B cell (primary cell): ENCODE measurements at regions not wholly inside any gene's neighbourhood (a gene's known extent, or its start where the extent isn't known, plus 50 kb on each side); places are given as distances from the start of the nearest gene placed in this dataset.

ENCODE experiments used
- ATAC-seq: fragments of 200-7000 bp; cut with Tn5 transposase; one replicate; pipeline ENCODE4 v1.10.0; 2021; ENCODE audit warnings: low read depth, mild to moderate bottlenecking, moderate number of reproducible peaks, moderate library complexity
- CTCF ChIA-PET: fragments of 350-600 bp; sonication (Branson Sonifier 250); formaldehyde crosslinking; loops from one replicate; lab custom pipeline; 2021; ENCODE audit warnings: antibody characterized with exemption, inconsistent platforms; lab: Charles Lee
- POLR2A ChIA-PET: fragments of 350-600 bp; sonication (Branson Sonifier 250); formaldehyde crosslinking; loops from one replicate; lab custom pipeline; 2021; ENCODE audit warnings: antibody characterized with exemption; lab: Charles Lee
- DNase-seq: peaks from one replicate; pipeline ENCODE4 v3.0.0; 2013
- H2AFZ ChIP-seq: 2 replicates; pipeline ENCODE4 v1.6.1; 2012; ENCODE audit warnings: mild to moderate bottlenecking, low read depth, low read length; ENCODE audit not compliant: insufficient read depth, poor library complexity, severe bottlenecking
- H3K27ac ChIP-seq, 2 donors: 1 replicate in 1 of 2; 2 replicates in 1 of 2; pipeline ENCODE4 v1.5.1; 2012 to 2013; ENCODE audit warnings: low read length in 2 of 2, mild to moderate bottlenecking in 2 of 2, moderate library complexity in 1 of 2
- H3K27me3 ChIP-seq, 4 experiments: fragments of 200-600 bp in 1 of 4; sonication (generic) in 1 of 4; replicated peaks in 1 of 4; 1 replicate in 2 of 4; 2 replicates in 2 of 4; pipeline versions ENCODE4 v1.6.1 to v1.7.0; 2013 to 2016; ENCODE audit warnings: low read length in 3 of 4, mild to moderate bottlenecking in 2 of 4, mixed read lengths in 1 of 4, moderate library complexity in 1 of 4; ENCODE audit not compliant: insufficient read depth in 4 of 4, control insufficient read depth in 3 of 4; ENCODE audit errors: control extremely low read depth in 1 of 4
- H3K36me3 ChIP-seq, 2 experiments: replicated peaks in 1 of 2; 1 replicate in 1 of 2; 2 replicates in 1 of 2; pipeline versions ENCODE4 v1.6.1 to v1.7.1; 2013; ENCODE audit warnings: low read length in 1 of 2; ENCODE audit not compliant: insufficient read depth in 2 of 2, control insufficient read depth in 1 of 2; ENCODE audit errors: control extremely low read depth in 1 of 2, extremely low read depth in 1 of 2
- H3K4me1 ChIP-seq, 2 donors: fragments of 200-600 bp in 1 of 2; sonication (generic) in 1 of 2; 1 replicate in 1 of 2; 2 replicates in 1 of 2; pipeline versions ENCODE4 v1.5.1 to v1.6.1; 2013 to 2017; ENCODE audit warnings: low read length in 2 of 2; ENCODE audit not compliant: control insufficient read depth in 2 of 2, insufficient read depth in 2 of 2
- H3K4me2 ChIP-seq: replicated peaks from 2 replicates; pipeline ENCODE3; 2012; ENCODE audit warnings: mild to moderate bottlenecking, low read depth, low read length; ENCODE audit not compliant: poor library complexity, severe bottlenecking
- H3K4me3 ChIP-seq, 5 experiments: fragments of 200-600 bp in 1 of 5; sonication (generic) in 1 of 5; 1 replicate in 3 of 5; 2 replicates in 2 of 5; pipeline versions ENCODE4 v1.5.1 to v1.7.0; 2011 to 2016; ENCODE audit warnings: low read length in 4 of 5, mild to moderate bottlenecking in 4 of 5, low read depth in 2 of 5, control low read depth in 1 of 5, moderate library complexity in 1 of 5; ENCODE audit not compliant: insufficient read depth in 1 of 5; ENCODE audit errors: control extremely low read depth in 1 of 5, extremely low read depth in 1 of 5
- H3K79me2 ChIP-seq: fragments of 200-600 bp; sonication (generic); one replicate; pipeline ENCODE4 v1.6.0; 2016; ENCODE audit warnings: low read length; ENCODE audit not compliant: control insufficient read depth, insufficient read depth
- H3K9ac ChIP-seq: fragments of 200-600 bp; sonication (generic); 2 replicates; pipeline ENCODE4 v1.6.1; 2017; ENCODE audit warnings: mild to moderate bottlenecking, low read length, moderate library complexity
- H3K9me3 ChIP-seq, 3 donors: one replicate each; pipeline versions ENCODE4 v1.6.1 to v1.7.1; 2013; ENCODE audit warnings: low read length in 2 of 3; ENCODE audit not compliant: control insufficient read depth in 2 of 3, insufficient read depth in 1 of 3; ENCODE audit errors: control extremely low read depth in 1 of 3
- H4K20me1 ChIP-seq: 2 replicates; pipeline ENCODE4 v1.6.0; 2012; ENCODE audit warnings: mild to moderate bottlenecking, low read length; ENCODE audit not compliant: insufficient read depth, control insufficient read depth, poor library complexity, severe bottlenecking
- H3K27ac Mint-ChIP-seq: one replicate; pipeline ENCODE4 v1.8.0; 2021; ENCODE audit warnings: mixed read lengths
- H3K27me3 Mint-ChIP-seq: one replicate; pipeline ENCODE4 v1.8.0; 2021; ENCODE audit warnings: mixed read lengths
- H3K4me1 Mint-ChIP-seq: one replicate; pipeline ENCODE4 v1.8.0; 2021; ENCODE audit warnings: mixed read lengths
- H3K4me3 Mint-ChIP-seq: one replicate; pipeline ENCODE4 v1.8.0; 2021; ENCODE audit warnings: mixed read lengths
- H3K9me3 Mint-ChIP-seq: one replicate; pipeline ENCODE4 v1.8.0; 2022; ENCODE audit warnings: mixed read lengths; ENCODE audit not compliant: insufficient read depth
- EZH2 ChIP-seq: IDR thresholded peaks from 2 replicates; pipeline ENCODE4 v1.6.1; 2012; ENCODE audit warnings: borderline replicate concordance, low read depth, mild to moderate bottlenecking, moderate library complexity, low read length; ENCODE audit not compliant: insufficient read depth, poor library complexity, severe bottlenecking
- WGBS: methylation state at CpG from one replicate; pipeline ENCODE4 v1.1.5; 2013; ENCODE audit warnings: missing lambda C conversion rate; ENCODE audit not compliant: insufficient coverage; 5-methylcytosine and 5-hydroxymethylcytosine counted together
- intact Hi-C: fragments of 100-400 bp; cut with micrococcal nuclease; formaldehyde crosslinking; loops from one replicate; pipeline ENCODE4 v1.10.0; 2022
- TF ChIP-seq, protein P1 (sequence below): fragments of 200-600 bp; IDR thresholded peaks from one replicate; pipeline ENCODE4 v1.8.0; 2022; ENCODE audit warnings: antibody characterized with exemption, mild to moderate bottlenecking

GRCh38 chr2:211132046-211132445 is 575.6 kb downstream of the CPS1 start:
- Mint-ChIP-seq H3K9me3 (no peaks in the 10 kb centered on the region), H3K4me1 (no peaks in the 10 kb centered on the region), H3K27ac (no peak overlapping the region), H3K27me3 (no peaks in the 10 kb centered on the region), H3K4me3 (no peak overlapping the region)
- ChIA-PET CTCF (no interaction called here), POLR2A (no interaction called here)
- Histone ChIP-seq H3K36me3 (no peaks in the 10 kb centered on the region), H3K27ac (no peak overlapping the region), H3K4me1 (no peaks in the 10 kb centered on the region), H3K4me2 (no peak overlapping the region), H3K9me3 (no peaks in the 10 kb centered on the region), H3K4me3 (no peak overlapping the region), H3K9ac (no peak overlapping the region), H3K79me2 (no peaks in the 10 kb centered on the region), H3K27me3 (no peaks in the 10 kb centered on the region), H4K20me1 (no peaks in the 10 kb centered on the region), H2AFZ (no peak overlapping the region)
- ATAC-seq (no peak), DNase-seq (no peak)
- intact Hi-C loops, result no loop called here
- TF ChIP-seq, protein P1, sequence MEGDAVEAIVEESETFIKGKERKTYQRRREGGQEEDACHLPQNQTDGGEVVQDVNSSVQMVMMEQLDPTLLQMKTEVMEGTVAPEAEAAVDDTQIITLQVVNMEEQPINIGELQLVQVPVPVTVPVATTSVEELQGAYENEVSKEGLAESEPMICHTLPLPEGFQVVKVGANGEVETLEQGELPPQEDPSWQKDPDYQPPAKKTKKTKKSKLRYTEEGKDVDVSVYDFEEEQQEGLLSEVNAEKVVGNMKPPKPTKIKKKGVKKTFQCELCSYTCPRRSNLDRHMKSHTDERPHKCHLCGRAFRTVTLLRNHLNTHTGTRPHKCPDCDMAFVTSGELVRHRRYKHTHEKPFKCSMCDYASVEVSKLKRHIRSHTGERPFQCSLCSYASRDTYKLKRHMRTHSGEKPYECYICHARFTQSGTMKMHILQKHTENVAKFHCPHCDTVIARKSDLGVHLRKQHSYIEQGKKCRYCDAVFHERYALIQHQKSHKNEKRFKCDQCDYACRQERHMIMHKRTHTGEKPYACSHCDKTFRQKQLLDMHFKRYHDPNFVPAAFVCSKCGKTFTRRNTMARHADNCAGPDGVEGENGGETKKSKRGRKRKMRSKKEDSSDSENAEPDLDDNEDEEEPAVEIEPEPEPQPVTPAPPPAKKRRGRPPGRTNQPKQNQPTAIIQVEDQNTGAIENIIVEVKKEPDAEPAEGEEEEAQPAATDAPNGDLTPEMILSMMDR, result no peak
- TF ChIP-seq EZH2, result no peak
- WGBS, result 70% methylated on average over 1 of the region's 2 CpGs

GRCh38 chr2:211132573-211132972 is 576.2 kb downstream of the CPS1 start:
- CTCF ChIA-PET, result no interaction called here
- DNase-seq (no peak), ATAC-seq (no peak)
- Histone ChIP-seq H3K4me3 (no peak overlapping the region), H3K79me2 (no peaks in the 10 kb centered on the region), H3K4me2 (no peak overlapping the region), H3K4me1 (no peaks in the 10 kb centered on the region), H3K9ac (no peak overlapping the region), H3K27me3 (no peaks in the 10 kb centered on the region), H4K20me1 (no peaks in the 10 kb centered on the region), H3K27ac (no peak overlapping the region), H3K9me3 (no peaks in the 10 kb centered on the region), H3K36me3 (no peaks in the 10 kb centered on the region), H2AFZ (no peak overlapping the region)
- Mint-ChIP-seq H3K9me3 (no peaks in the 10 kb centered on the region), H3K4me3 (no peak overlapping the region), H3K4me1 (no peaks in the 10 kb centered on the region), H3K27ac (no peak overlapping the region), H3K27me3 (no peaks in the 10 kb centered on the region)
- POLR2A ChIA-PET, result no interaction called here
- TF ChIP-seq, protein P1, result no peak
- no peak for TF ChIP-seq EZH2
- intact Hi-C loops, result no loop called here
- no CpG with 5 or more reads among the region's 2 CpGs for WGBS
